ENCODE measurements at regions not wholly inside any gene's neighbourhood (a gene's known extent, or its start where the extent isn't known, plus 50 kb on each side); places are given as distances from the start of the nearest gene placed in this dataset.

DNA sequence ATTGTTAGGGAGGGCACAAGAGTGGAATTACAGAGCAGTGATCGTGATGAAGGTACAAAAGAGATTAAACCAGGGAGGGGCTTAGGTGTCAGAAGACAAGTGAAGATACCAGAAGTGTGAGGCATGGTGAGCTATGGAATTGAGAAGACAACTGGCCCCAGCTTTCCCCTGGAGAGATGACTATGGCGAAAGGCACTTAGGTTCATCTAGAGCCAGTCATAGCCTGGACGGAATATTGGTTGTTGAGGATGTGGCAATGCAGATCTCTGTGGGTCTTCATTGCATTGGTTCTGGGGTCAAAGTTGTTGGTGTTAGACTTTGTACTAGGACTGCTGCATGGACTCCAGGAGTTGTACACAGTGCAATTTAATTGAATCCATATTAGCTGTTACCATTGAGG, 115.7 kb downstream of the FASLG start:
- no peak for TF ChIP-seq TAF1 (IDR thresholded peaks at IDR 0.05; ENCODE audit: borderline replicate concordance, insufficient read depth, low read length)
- TF ChIP-seq FOXP2 (optimal IDR thresholded peaks at IDR 0.05; ENCODE audit: borderline replicate concordance, extremely low read depth, extremely low read length, insufficient read depth): no peak
- TF ChIP-seq POLR2AphosphoS5 (IDR thresholded peaks at IDR 0.05; ENCODE audit: low read depth, low read length): no peak
